GM06990 (cell line): ENCODE measurements at regions not wholly inside any gene's neighbourhood (a gene's known extent, or its start where the extent isn't known, plus 50 kb on each side); places are given as distances from the start of the nearest gene placed in this dataset.

ENCODE experiments used
- DNase-seq: peaks from one replicate; pipeline ENCODE4 v3.0.0-alpha.2; 2011; ENCODE audit not compliant: insufficient read length; ENCODE audit errors: extremely low read depth
- H3K27me3 ChIP-seq: replicated peaks from 2 replicates; pipeline ENCODE4 v1.6.0; 2011; ENCODE audit warnings: low read length; ENCODE audit not compliant: control insufficient read depth, insufficient read depth
- H3K36me3 ChIP-seq: 2 replicates; pipeline ENCODE4 v1.5.1; 2011; ENCODE audit warnings: low read length; ENCODE audit not compliant: control insufficient read depth, insufficient read depth
- H3K4me3 ChIP-seq: replicated peaks from 2 replicates; pipeline ENCODE4 v1.5.1; 2011; ENCODE audit warnings: low read depth, mild to moderate bottlenecking, control low read depth, low read length
- CTCF ChIP-seq: IDR thresholded peaks from 2 replicates; pipeline ENCODE4 v1.5.1; 2011; ENCODE audit warnings: low read length, control low read depth, mild to moderate bottlenecking, inconsistent platforms; ENCODE audit not compliant: insufficient read depth, poor library complexity, severe bottlenecking

- Histone ChIP-seq H3K4me3 (no peak overlapping the region), H3K36me3 (no peaks in the 10 kb centered on the region), H3K27me3 (no peaks in the 10 kb centered on the region)
- TF ChIP-seq CTCF: no peak
- no peak for DNase-seq
These were observed 482.6 kb downstream of the ZNF608 start for GRCh38 chr5:124263680-124264491.

GRCh38 chr5:124262991-124263571 is 483.4 kb downstream of the ZNF608 start:
- DNase-seq: no peak
- no peak for TF ChIP-seq CTCF
- Histone ChIP-seq H3K36me3 (no peaks in the 10 kb centered on the region), H3K4me3 (no peak overlapping the region), H3K27me3 (no peaks in the 10 kb centered on the region)

- Histone ChIP-seq H3K27me3 (no peaks in the 10 kb centered on the region), H3K36me3 (no peaks in the 10 kb centered on the region), H3K4me3 (no peak overlapping the region)
- DNase-seq: no peak
- no peak for TF ChIP-seq CTCF
These were observed 484.0 kb downstream of the ZNF608 start for GRCh38 chr5:124262470-124262869.

- no peak for TF ChIP-seq CTCF
- H3K27me3 ChIP-seq: no peaks in the 10 kb centered on the region
- H3K4me3 ChIP-seq: no peak overlapping the region
- no peak for DNase-seq
- H3K36me3 ChIP-seq: no peaks in the 10 kb centered on the region
These were observed 484.6 kb downstream of the ZNF608 start for GRCh38 chr5:124261848-124262247.

GRCh38 chr5:124260921-124261515 is 485.4 kb downstream of the ZNF608 start:
- Histone ChIP-seq H3K36me3 (no peaks in the 10 kb centered on the region), H3K4me3 (no peak overlapping the region)
- no peak for DNase-seq

More at GRCh38 chr5:124260921-124261515, 485.4 kb downstream of the ZNF608 start:
- H3K27me3 ChIP-seq: no peaks in the 10 kb centered on the region
- TF ChIP-seq CTCF: no peak
